Panc1 (cell line): ENCODE measurements at regions not wholly inside any gene's neighbourhood (a gene's known extent, or its start where the extent isn't known, plus 50 kb on each side); places are given as distances from the start of the nearest gene placed in this dataset.

Experiments
- ATAC-seq: fragments of 200-7000 bp; cut with Tn5 transposase; 2 replicates; pipeline ENCODE4 v1.9.1; 2020; ENCODE audit warnings: mild to moderate bottlenecking, moderate library complexity
- BruUV-seq: library from RNA; stranded (reverse); fragments of 400-500 nt; replicated peaks from 2 replicates; lab custom pipeline; 2021; lab: Mats Ljungman, UMichigan
- CTCF ChIA-PET: fragments of 300-600 bp; sonication (Branson Sonifier 250); formaldehyde crosslinking; loops from one replicate; lab custom pipeline; 2022; ENCODE audit warnings: antibody characterized with exemption; lab: Charles Lee
- POLR2A ChIA-PET: fragments of 300-600 bp; sonication (Branson Sonifier 250); formaldehyde crosslinking; loops from one replicate; lab custom pipeline; 2022; ENCODE audit warnings: antibody characterized with exemption; lab: Charles Lee
- DNase-seq: peaks from one replicate; pipeline ENCODE4 v3.0.0-alpha.2; 2010; ENCODE audit warnings: low read depth, low spot score
- H3K27ac ChIP-seq: 2 replicates; pipeline ENCODE4 v1.5.1; 2011; ENCODE audit warnings: mild to moderate bottlenecking, low read length, inconsistent platforms
- H3K27me3 ChIP-seq: fragments of 200-500 bp; sonication (Bioruptor generic); 2 replicates; pipeline ENCODE4 v1.6.0; 2014; ENCODE audit warnings: low read length, inconsistent platforms; ENCODE audit not compliant: control insufficient read depth, insufficient read depth
- H3K36me3 ChIP-seq: fragments of 200-500 bp; sonication (Bioruptor generic); 2 replicates; pipeline ENCODE4 v1.5.1; 2014; ENCODE audit warnings: inconsistent platforms, mild to moderate bottlenecking, low read length, moderate library complexity; ENCODE audit not compliant: control insufficient read depth, insufficient read depth
- H3K4me1 ChIP-seq: 2 replicates; pipeline ENCODE4 v1.5.1; 2011; ENCODE audit warnings: inconsistent platforms, mild to moderate bottlenecking, low read length, moderate library complexity; ENCODE audit not compliant: control insufficient read depth, insufficient read depth
- H3K4me3 ChIP-seq, 2 experiments: 2 replicates each; pipeline ENCODE4 v1.5.1; 2011 to 2012; ENCODE audit warnings: low read depth in 2 of 2, low read length in 2 of 2, mild to moderate bottlenecking in 2 of 2, inconsistent platforms in 1 of 2, moderate library complexity in 1 of 2
- H3K9me3 ChIP-seq: fragments of 200-500 bp; sonication (Bioruptor generic); 2 replicates; pipeline ENCODE4 v1.5.1; 2014; ENCODE audit warnings: low read depth, mild to moderate bottlenecking, inconsistent platforms, low read length, moderate library complexity; ENCODE audit not compliant: control insufficient read depth, insufficient read depth
- CTCF ChIP-seq: fragments of 450-650 bp; IDR thresholded peaks from 2 replicates; pipeline ENCODE4 v1.5.1; 2017; ENCODE audit warnings: mild to moderate bottlenecking
- POLR2AphosphoS5 ChIP-seq: IDR thresholded peaks from 2 replicates; pipeline ENCODE4 v1.6.1; 2012; ENCODE audit warnings: mild to moderate bottlenecking, low read depth, low read length, moderate library complexity
- REST ChIP-seq, 2 experiments: IDR thresholded peaks; 2 replicates each; pipeline ENCODE4 v1.6.1; 2011 to 2012; ENCODE audit warnings: low read depth in 2 of 2, control low read depth in 1 of 2, low read length in 1 of 2, mild to moderate bottlenecking in 1 of 2, moderate library complexity in 1 of 2; ENCODE audit not compliant: insufficient read depth in 1 of 2
- SIN3A ChIP-seq: IDR thresholded peaks from 2 replicates; pipeline ENCODE4 v1.6.1; 2012; ENCODE audit warnings: low read depth, mild to moderate bottlenecking, low read length, moderate library complexity, borderline replicate concordance; ENCODE audit not compliant: insufficient read depth
- TCF7L2 ChIP-seq: IDR thresholded peaks from 2 replicates; pipeline ENCODE4 v1.6.1; 2011; ENCODE audit warnings: mild to moderate bottlenecking, low read depth, low read length, inconsistent platforms
- in situ Hi-C: cut with HindIII; loops from 2 replicates; pipeline ENCODE4 v1.10.0; 2016; ENCODE audit warnings: low sequenced_read_pairs, low pct_unique_long_range_greater_than_20kb
- intact Hi-C: fragments of 100-400 bp; cut with micrococcal nuclease; formaldehyde crosslinking; loops from one replicate; pipeline ENCODE4 v1.10.0; 2022; ENCODE audit not compliant: unreplicated experiment

GRCh38 chr5:153157156-153157555 is 333.3 kb upstream of the GRIA1 start:
- Histone ChIP-seq H3K4me3 (no peak overlapping the region), H3K9me3 (no peaks in the 10 kb centered on the region), H3K36me3 (no peaks in the 10 kb centered on the region), H3K27ac (no peak overlapping the region), H3K27me3 (no peaks in the 10 kb centered on the region), H3K4me1 (no peaks in the 10 kb centered on the region)
- ATAC-seq (no peak), DNase-seq (no peak)
- intact Hi-C loops, result no loop called here
- CTCF ChIA-PET, result no interaction called here
- no TSS peak for BruUV-seq
- in situ Hi-C loops, result no loop called here
- POLR2A ChIA-PET, result no interaction called here
- TF ChIP-seq CTCF (no peak), REST (IDR thresholded peaks at IDR 0.05; ENCODE audit: insufficient read depth in 1 of 2, low read depth in 2 of 2, low read length in 1 of 2) (no peak), SIN3A (no peak), TCF7L2 (no peak), POLR2AphosphoS5 (no peak)

- Histone ChIP-seq H3K4me3 (no peak overlapping the region), H3K36me3 (no peaks in the 10 kb centered on the region), H3K9me3 (no peaks in the 10 kb centered on the region), H3K4me1 (no peaks in the 10 kb centered on the region), H3K27ac (no peak overlapping the region), H3K27me3 (no peaks in the 10 kb centered on the region)
- intact Hi-C loops, result no loop called here
- TF ChIP-seq CTCF (no peak), REST (IDR thresholded peaks at IDR 0.05; ENCODE audit: insufficient read depth in 1 of 2, low read depth in 2 of 2, low read length in 1 of 2) (no peak), POLR2AphosphoS5 (no peak), TCF7L2 (no peak), SIN3A (no peak)
- CTCF ChIA-PET, result no interaction called here
- no TSS peak for BruUV-seq
- in situ Hi-C loops, result no loop called here
- DNase-seq, result no peak
- POLR2A ChIA-PET, result no interaction called here
- ATAC-seq, result no peak
Observed at GRCh38 chr5:153158608-153159007, 331.9 kb upstream of the GRIA1 start.
